C4-2B (cell line): ENCODE measurements at regions not wholly inside any gene's neighbourhood (a gene's known extent, or its start where the extent isn't known, plus 50 kb on each side); places are given as distances from the start of the nearest gene placed in this dataset.

ENCODE experiments used
- H3K27ac ChIP-seq: fragments of 450-650 bp; 2 replicates; pipeline ENCODE4 v1.5.1; 2017
- CTCF ChIP-seq: fragments of 450-650 bp; conservative IDR thresholded peaks from 2 replicates; pipeline ENCODE4 v1.5.1; 2017; ENCODE audit warnings: mild to moderate bottlenecking
- ZFX ChIP-seq: fragments of 450-650 bp; IDR thresholded peaks from 2 replicates; pipeline ENCODE4 v1.6.1; 2017

- H3K27ac ChIP-seq, result no peak overlapping the region
- no peak for TF ChIP-seq ZFX
- no peak for TF ChIP-seq CTCF
These were observed 75.0 kb upstream of the RNU6ATAC start for GRCh38 chr9:134239130-134239903.

- TF ChIP-seq ZFX (no peak), CTCF (no peak)
- no peak overlapping the region for H3K27ac ChIP-seq
These were observed 75.6 kb upstream of the RNU6ATAC start for GRCh38 chr9:134239939-134240338.

DNA sequence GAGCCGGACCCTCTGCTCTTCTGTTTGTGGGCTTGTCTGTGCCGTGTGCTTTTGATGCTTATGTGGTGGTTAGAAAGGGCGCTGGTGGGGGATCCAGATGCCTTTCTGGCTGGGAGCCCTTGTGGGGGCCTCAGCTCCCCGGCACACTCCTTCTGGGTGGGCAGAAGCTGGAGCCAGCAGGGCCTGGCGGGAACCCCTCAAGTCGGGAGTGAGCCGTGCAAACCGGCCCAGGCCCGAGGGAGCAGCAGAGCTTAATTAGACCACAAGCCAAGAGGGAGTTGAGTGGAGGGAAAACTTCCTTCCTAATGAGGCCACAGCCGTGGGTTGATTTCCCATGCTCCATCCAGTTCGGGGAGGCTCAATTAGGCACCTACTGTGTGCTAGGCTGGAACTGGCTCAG is 76.0 kb upstream of the RNU6ATAC start:
- H3K27ac ChIP-seq, result no peak overlapping the region
- no peak for TF ChIP-seq ZFX
- TF ChIP-seq CTCF, result no peak

DNA sequence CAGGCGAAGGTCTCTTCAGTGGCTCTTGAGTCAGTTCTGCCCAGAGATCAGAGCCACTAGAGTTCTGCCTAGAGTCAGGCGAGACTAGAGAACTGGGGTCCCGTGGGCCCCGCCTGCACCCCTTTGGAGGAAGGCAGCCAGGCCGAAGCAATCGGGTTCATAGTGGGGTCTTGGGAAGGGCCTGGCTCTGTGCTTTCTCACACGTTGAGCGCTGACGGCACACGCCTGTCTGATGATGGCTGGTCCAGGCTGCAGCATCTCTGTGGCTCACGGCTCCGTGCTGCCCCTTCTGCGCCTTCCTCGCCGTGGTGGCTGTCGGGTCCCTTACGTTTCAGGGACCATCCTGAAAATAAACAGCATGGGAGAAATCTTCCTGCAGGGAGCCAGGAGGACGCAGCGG is 78.3 kb upstream of the RNU6ATAC start:
- no peak overlapping the region for H3K27ac ChIP-seq
- TF ChIP-seq ZFX (no peak), CTCF (no peak)

GRCh38 chr9:134243778-134244467 is 79.6 kb upstream of the RNU6ATAC start:
- TF ChIP-seq ZFX (no peak), CTCF (no peak)

DNA sequence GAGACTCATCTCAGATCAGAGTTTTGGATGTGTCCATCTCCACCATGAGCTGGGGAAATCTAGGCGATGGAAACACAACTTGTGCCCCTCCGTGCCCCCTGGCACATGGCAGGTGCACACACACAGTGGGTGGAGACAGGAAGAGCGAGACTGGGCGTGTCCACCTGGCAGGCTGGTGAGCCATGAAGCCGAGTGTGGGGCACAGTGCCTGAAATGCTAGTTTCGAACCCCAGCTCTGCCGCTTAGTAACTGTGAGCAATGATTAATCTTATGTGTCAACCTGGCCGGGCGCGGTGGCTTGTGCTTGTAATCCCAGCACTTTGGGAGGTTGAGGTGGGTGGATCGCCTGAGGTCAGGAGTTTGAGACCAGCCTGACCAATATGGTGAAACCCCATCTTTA is 80.8 kb upstream of the RNU6ATAC start:
- TF ChIP-seq ZFX (no peak), CTCF (no peak)
- no peak overlapping the region for H3K27ac ChIP-seq

More at GRCh38 chr9:134243778-134244467, 79.6 kb upstream of the RNU6ATAC start:
- H3K27ac ChIP-seq, result no peak overlapping the region

DNA sequence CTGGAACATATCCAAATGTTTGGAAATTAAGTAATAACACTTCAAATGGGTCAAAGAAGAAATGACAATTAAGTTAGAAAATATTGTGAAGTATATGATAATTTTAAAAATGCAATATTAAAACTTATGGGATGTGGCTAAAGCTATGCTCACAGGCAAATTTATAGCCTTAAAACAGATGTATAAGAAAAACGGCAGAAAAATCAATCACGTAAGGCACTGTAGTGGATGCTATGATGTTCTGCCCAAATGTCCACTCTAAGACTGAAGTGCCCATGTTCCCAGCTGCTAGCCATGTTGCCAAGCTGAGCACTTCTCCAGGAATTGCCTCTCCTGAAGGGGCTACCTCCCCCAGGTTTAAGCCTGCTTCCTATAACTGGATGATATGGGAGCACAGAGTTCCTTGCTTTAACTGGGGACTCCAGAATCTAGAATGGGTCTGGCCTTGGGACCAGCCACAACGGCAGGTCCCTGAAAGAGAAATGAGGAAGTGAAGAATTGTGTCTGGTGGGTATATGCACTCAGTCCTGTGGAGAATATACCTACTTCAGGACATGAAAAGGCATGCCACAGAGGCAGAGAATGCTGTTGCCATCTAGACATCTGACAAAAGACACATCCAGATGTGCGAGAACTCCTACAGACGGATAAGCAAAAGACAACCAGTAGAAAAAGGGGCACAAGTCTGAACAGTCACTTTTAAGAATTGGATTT is 78.2 kb upstream of the RXRA start:
- TF ChIP-seq ZFX, result no peak
- no peak for TF ChIP-seq CTCF
- H3K27ac ChIP-seq, result no peak overlapping the region
